ENCODE measurements at regions not wholly inside any gene's neighbourhood (a gene's known extent, or its start where the extent isn't known, plus 50 kb on each side); places are given as distances from the start of the nearest gene placed in this dataset.

- intact Hi-C loops (cut with DNase I) = no loop called here
- 82 to 96% (median 93%) methylated on average over 8 of the region's 8 CpGs for WGBS, 4 donors
- TF ChIP-seq POLR2A (IDR thresholded peaks at IDR 0.05) (no peak), CTCF (IDR thresholded peaks at IDR 0.05) (no peak)
- Histone ChIP-seq H3K4me3 (no peak overlapping the region), H3K9me3 (peaks cover 0 to 3% (median 0%) of the 10 kb centered on the region in 12 donors), H3K4me1 (no peaks in the 10 kb centered on the region), H3K27me3 (no peaks in the 10 kb centered on the region), H3K36me3 (no peaks in the 10 kb centered on the region), H3K27ac (no peak overlapping the region)
- no peak for ATAC-seq
- DNase-seq = no peak
Measured at GRCh38 chr4:157824021-157824420, 348.8 kb downstream of the GASK1B start.

DNA sequence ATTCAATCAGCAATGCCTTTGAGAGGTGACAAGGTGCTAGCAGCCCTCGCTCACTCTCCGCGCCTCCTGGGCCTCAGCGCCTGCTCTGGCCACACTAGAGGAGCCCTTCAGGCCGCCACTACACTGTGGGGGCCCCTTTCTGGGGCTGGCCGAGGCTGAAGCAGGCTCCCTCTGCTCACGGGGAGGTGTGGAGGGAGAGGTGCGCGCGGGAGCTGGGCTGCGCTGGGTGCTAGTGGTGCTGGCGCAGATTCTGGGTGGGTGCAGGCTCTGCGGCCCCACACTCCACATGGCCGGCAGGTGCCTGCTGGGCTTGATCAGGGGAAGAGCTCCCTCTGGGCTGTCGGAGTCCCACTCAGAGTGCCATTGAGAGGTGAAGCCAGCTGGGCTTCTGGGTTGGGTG lies 351.0 kb downstream of the GASK1B start:
- no peaks in the 10 kb centered on the region for H3K27me3 ChIP-seq
- no peaks in the 10 kb centered on the region for H3K4me1 ChIP-seq
- TF ChIP-seq CTCF (IDR thresholded peaks at IDR 0.05) = no peak
- no peak for TF ChIP-seq POLR2A (IDR thresholded peaks at IDR 0.05)
- H3K36me3 ChIP-seq = no peaks in the 10 kb centered on the region
- ATAC-seq = no peak
- no peak for DNase-seq
- no peak overlapping the region for H3K4me3 ChIP-seq
- WGBS, 4 donors = 76 to 83% (median 80%) methylated on average over 13 to 15 of the region's 15 CpGs
- H3K9me3 ChIP-seq = peaks cover 0 to 2% (median 0%) of the 10 kb centered on the region in 12 donors
- intact Hi-C loops (cut with DNase I) = no loop called here
- H3K27ac ChIP-seq = no peak overlapping the region

GRCh38 chr4:157819693-157820464 lies 352.9 kb downstream of the GASK1B start:
- H3K27me3 ChIP-seq = no peaks in the 10 kb centered on the region
- intact Hi-C loops (cut with DNase I) = no loop called here
- no peak for ATAC-seq
- H3K9me3 ChIP-seq = no peaks in the 10 kb centered on the region
- no peak overlapping the region for H3K27ac ChIP-seq
- DNase-seq = no peak
- WGBS, 4 donors = 89 to 91% (median 90%) methylated on average over 18 to 20 of the region's 20 CpGs
- no peak overlapping the region for H3K4me3 ChIP-seq
- TF ChIP-seq CTCF (IDR thresholded peaks at IDR 0.05) (no peak), POLR2A (IDR thresholded peaks at IDR 0.05) (no peak)
- H3K4me1 ChIP-seq = no peaks in the 10 kb centered on the region
- no peaks in the 10 kb centered on the region for H3K36me3 ChIP-seq

DNA sequence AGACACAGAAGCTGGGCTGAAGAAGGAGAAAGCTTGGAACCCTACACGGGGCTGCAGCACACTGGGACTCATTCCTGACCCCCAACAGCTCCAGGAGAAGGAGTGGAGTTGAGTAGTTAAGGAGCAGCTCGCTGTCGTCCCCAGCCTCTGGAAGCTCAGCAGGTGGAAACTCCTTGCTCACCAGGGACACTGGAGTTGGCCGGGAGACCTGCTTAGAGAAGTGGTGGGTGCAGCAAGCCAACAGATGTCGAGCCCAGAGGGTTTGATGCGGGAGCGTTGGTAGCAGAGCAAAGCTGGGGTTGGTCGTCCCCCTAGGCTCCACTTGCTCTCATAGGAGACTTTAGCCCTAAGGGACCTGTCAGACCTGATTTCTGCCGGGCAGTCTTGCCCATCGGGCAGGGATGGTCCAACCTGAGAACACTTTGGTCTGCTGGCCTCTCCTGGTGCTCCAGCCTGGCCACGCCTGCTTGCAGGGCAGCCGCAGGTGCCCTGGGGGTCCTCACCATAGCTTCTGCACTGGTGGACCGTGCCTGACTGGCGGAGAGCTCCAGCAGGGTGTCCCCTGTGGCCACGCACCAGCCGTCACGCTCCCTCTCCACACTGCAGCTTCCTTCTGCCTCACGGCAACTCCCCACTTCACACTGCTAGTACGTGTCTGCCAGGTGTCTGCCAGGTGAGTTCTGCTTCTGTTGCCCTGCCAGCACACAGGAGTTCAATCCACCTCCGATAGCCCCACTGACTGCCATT lies 353.7 kb downstream of the GASK1B start:
- Histone ChIP-seq H3K27me3 (no peaks in the 10 kb centered on the region), H3K36me3 (no peaks in the 10 kb centered on the region), H3K4me1 (no peaks in the 10 kb centered on the region), H3K4me3 (no peak overlapping the region), H3K9me3 (no peaks in the 10 kb centered on the region), H3K27ac (no peak overlapping the region)
- whole genome bisulfite sequencing, 4 donors = 82 to 91% (median 89%) methylated on average over 10 to 20 of the region's 20 CpGs
- no peak for DNase-seq
- intact Hi-C loops (cut with DNase I) = no loop called here
- no peak for ATAC-seq
- TF ChIP-seq CTCF (IDR thresholded peaks at IDR 0.05) (no peak), POLR2A (IDR thresholded peaks at IDR 0.05) (no peak)
